Endodermal cell (in vitro differentiated cells): ENCODE measurements at regions not wholly inside any gene's neighbourhood (a gene's known extent, or its start where the extent isn't known, plus 50 kb on each side); places are given as distances from the start of the nearest gene placed in this dataset.

Experiments used
- DNase-seq: peaks from one replicate; pipeline ENCODE4 v3.0.0-alpha.2; 2017
- H3K27ac ChIP-seq: 2 replicates; pipeline ENCODE4 v1.5.1; 2013; ENCODE audit warnings: mild to moderate bottlenecking, low read depth, low read length, moderate library complexity
- H3K27me3 ChIP-seq: 2 replicates; pipeline ENCODE4 v1.6.1; 2013; ENCODE audit warnings: mild to moderate bottlenecking, low read length, moderate library complexity; ENCODE audit not compliant: insufficient read depth, control insufficient read depth, poor library complexity, severe bottlenecking
- H3K36me3 ChIP-seq: 2 replicates; pipeline ENCODE4 v1.7.0; 2013; ENCODE audit warnings: mild to moderate bottlenecking, low read length, moderate library complexity; ENCODE audit not compliant: control insufficient read depth, insufficient read depth
- H3K4me1 ChIP-seq: one replicate; pipeline ENCODE4 v1.7.0; 2013; ENCODE audit warnings: low read length; ENCODE audit not compliant: control insufficient read depth, insufficient read depth
- H3K4me3 ChIP-seq: 2 replicates; pipeline ENCODE4 v1.5.1; 2013; ENCODE audit warnings: mild to moderate bottlenecking, low read length, moderate library complexity
- H3K9ac ChIP-seq: 2 replicates; pipeline ENCODE4 v1.6.1; 2013; ENCODE audit warnings: mild to moderate bottlenecking, low read length, moderate library complexity; ENCODE audit not compliant: poor library complexity, severe bottlenecking; ENCODE audit errors: extremely low read depth
- H3K9me3 ChIP-seq: 2 replicates; pipeline ENCODE4 v1.6.1; 2013; ENCODE audit warnings: mild to moderate bottlenecking, low read length, moderate library complexity; ENCODE audit not compliant: control insufficient read depth
- H3K27ac Mint-ChIP-seq: 2 replicates; pipeline ENCODE4 v1.8.0; 2020; ENCODE audit warnings: mixed read lengths
- H3K27me3 Mint-ChIP-seq: 2 replicates; pipeline ENCODE4 v1.8.0; 2021; ENCODE audit warnings: mild to moderate bottlenecking, mixed read lengths; ENCODE audit not compliant: insufficient read depth
- H3K36me3 Mint-ChIP-seq: 2 replicates; pipeline ENCODE4 v1.8.0; 2020; ENCODE audit warnings: low read depth, mixed read lengths
- H3K4me1 Mint-ChIP-seq: 2 replicates; pipeline ENCODE4 v1.8.0; 2020; ENCODE audit warnings: mixed read lengths
- H3K4me3 Mint-ChIP-seq: 2 replicates; pipeline ENCODE4 v1.8.0; 2020; ENCODE audit warnings: mild to moderate bottlenecking, moderate library complexity, mixed read lengths
- H3K9me3 Mint-ChIP-seq: 2 replicates; pipeline ENCODE4 v1.8.0; 2020; ENCODE audit warnings: mild to moderate bottlenecking, mixed read lengths
- WGBS, 2 experiments: methylation state at CpG; one replicate each; pipeline versions ENCODE4 v1.1.5 to v1.1.7; 2013; ENCODE audit warnings: missing lambda C conversion rate in 2 of 2, mixed read lengths in 1 of 2; ENCODE audit not compliant: insufficient coverage in 1 of 2, insufficient read length in 1 of 2; 5-methylcytosine and 5-hydroxymethylcytosine counted together
- TF ChIP-seq, protein P1 (sequence below): fragments of 200-600 bp; sonication (generic); conservative IDR thresholded peaks from 2 replicates; pipeline ENCODE4 v1.5.0; 2021; ENCODE audit warnings: antibody characterized with exemption, mild to moderate bottlenecking

GRCh38 chr3:180138871-180139270 is 102.1 kb upstream of the PEX5L start:
- Histone ChIP-seq H3K27me3 (no peaks in the 10 kb centered on the region), H3K4me3 (no peak overlapping the region), H3K4me1 (peaks cover 2% of the 10 kb centered on the region), H3K9me3 (peaks cover 20% of the 10 kb centered on the region), H3K9ac (no peak overlapping the region), H3K36me3 (no peaks in the 10 kb centered on the region), H3K27ac (no peak overlapping the region)
- H3K36me3 Mint-ChIP-seq = no peaks in the 10 kb centered on the region
- TF ChIP-seq, protein P1, sequence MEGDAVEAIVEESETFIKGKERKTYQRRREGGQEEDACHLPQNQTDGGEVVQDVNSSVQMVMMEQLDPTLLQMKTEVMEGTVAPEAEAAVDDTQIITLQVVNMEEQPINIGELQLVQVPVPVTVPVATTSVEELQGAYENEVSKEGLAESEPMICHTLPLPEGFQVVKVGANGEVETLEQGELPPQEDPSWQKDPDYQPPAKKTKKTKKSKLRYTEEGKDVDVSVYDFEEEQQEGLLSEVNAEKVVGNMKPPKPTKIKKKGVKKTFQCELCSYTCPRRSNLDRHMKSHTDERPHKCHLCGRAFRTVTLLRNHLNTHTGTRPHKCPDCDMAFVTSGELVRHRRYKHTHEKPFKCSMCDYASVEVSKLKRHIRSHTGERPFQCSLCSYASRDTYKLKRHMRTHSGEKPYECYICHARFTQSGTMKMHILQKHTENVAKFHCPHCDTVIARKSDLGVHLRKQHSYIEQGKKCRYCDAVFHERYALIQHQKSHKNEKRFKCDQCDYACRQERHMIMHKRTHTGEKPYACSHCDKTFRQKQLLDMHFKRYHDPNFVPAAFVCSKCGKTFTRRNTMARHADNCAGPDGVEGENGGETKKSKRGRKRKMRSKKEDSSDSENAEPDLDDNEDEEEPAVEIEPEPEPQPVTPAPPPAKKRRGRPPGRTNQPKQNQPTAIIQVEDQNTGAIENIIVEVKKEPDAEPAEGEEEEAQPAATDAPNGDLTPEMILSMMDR = no peak
- DNase-seq = no peak
- H3K4me1 Mint-ChIP-seq = peaks cover 21% of the 10 kb centered on the region
- H3K27me3 Mint-ChIP-seq = no peaks in the 10 kb centered on the region
- WGBS, 2 experiments = 96 to 100% methylated on average over 1 to 3 of the region's 3 CpGs
- peaks cover 5% of the 10 kb centered on the region for H3K9me3 Mint-ChIP-seq
- no peak overlapping the region for H3K4me3 Mint-ChIP-seq
- H3K27ac Mint-ChIP-seq = no peak overlapping the region

GRCh38 chr3:180142041-180142440 is 105.3 kb upstream of the PEX5L start:
- no peak overlapping the region for H3K27ac ChIP-seq
- no peaks in the 10 kb centered on the region for H3K27me3 ChIP-seq
- no peak overlapping the region for H3K4me3 ChIP-seq
- peaks cover 5% of the 10 kb centered on the region for H3K9me3 Mint-ChIP-seq
- H3K27ac Mint-ChIP-seq = no peak overlapping the region
- no peak overlapping the region for H3K9ac ChIP-seq
- H3K27me3 Mint-ChIP-seq = no peaks in the 10 kb centered on the region
- H3K4me1 ChIP-seq = no peaks in the 10 kb centered on the region
- TF ChIP-seq, protein P1 = no peak
- H3K4me1 Mint-ChIP-seq = no peaks in the 10 kb centered on the region
- no peaks in the 10 kb centered on the region for H3K36me3 ChIP-seq
- no peaks in the 10 kb centered on the region for H3K36me3 Mint-ChIP-seq
- H3K4me3 Mint-ChIP-seq = no peak overlapping the region
- 89 to 92% methylated on average over 2 of the region's 2 CpGs for WGBS, 2 experiments
- H3K9me3 ChIP-seq = peaks cover 18% of the 10 kb centered on the region
- DNase-seq = no peak

- TF ChIP-seq, protein P1 = no peak
- no peaks in the 10 kb centered on the region for H3K4me1 ChIP-seq
- H3K4me1 Mint-ChIP-seq = no peaks in the 10 kb centered on the region
- no peak overlapping the region for H3K27ac ChIP-seq
- no peaks in the 10 kb centered on the region for H3K27me3 Mint-ChIP-seq
- no peak overlapping the region for H3K4me3 Mint-ChIP-seq
- H3K9me3 Mint-ChIP-seq = peaks cover 2% of the 10 kb centered on the region
- H3K9ac ChIP-seq = no peak overlapping the region
- 75 to 90% methylated on average over 2 to 4 of the region's 4 CpGs for WGBS, 2 experiments
- H3K9me3 ChIP-seq = peaks cover 14% of the 10 kb centered on the region
- H3K27me3 ChIP-seq = no peaks in the 10 kb centered on the region
- H3K27ac Mint-ChIP-seq = no peak overlapping the region
- no peaks in the 10 kb centered on the region for H3K36me3 Mint-ChIP-seq
- no peak overlapping the region for H3K4me3 ChIP-seq
- no peak for DNase-seq
- H3K36me3 ChIP-seq = no peaks in the 10 kb centered on the region
These were observed 105.7 kb upstream of the PEX5L start for GRCh38 chr3:180142472-180142871.
